GM23338 (cell line): ENCODE measurements at regions not wholly inside any gene's neighbourhood (a gene's known extent, or its start where the extent isn't known, plus 50 kb on each side); places are given as distances from the start of the nearest gene placed in this dataset.

ENCODE experiments used
- ATAC-seq: fragments of 200-7000 bp; cut with Tn5 transposase; 3 replicates; pipeline ENCODE4 v1.9.1; 2020
- DNase-seq: peaks from one replicate; pipeline ENCODE4 v3.0.0-alpha.2; 2015; ENCODE audit warnings: low spot score
- H2AFZ ChIP-seq: fragments of 200-600 bp; sonication (generic); 2 replicates; pipeline ENCODE4 v1.8.0; 2016; ENCODE audit warnings: antibody characterized with exemption, mild to moderate bottlenecking, moderate library complexity
- H3F3A ChIP-seq: fragments of 200-600 bp; sonication (generic); replicated peaks from 2 replicates; pipeline ENCODE4 v1.8.0; 2017; ENCODE audit warnings: antibody characterized with exemption, mixed run types, low read depth
- H3K27ac ChIP-seq: fragments of 200-600 bp; sonication (generic); 2 replicates; pipeline ENCODE4 v1.6.1; 2016; ENCODE audit warnings: low read depth
- H3K27me3 ChIP-seq: fragments of 200-600 bp; sonication (generic); 2 replicates; pipeline ENCODE4 v1.8.0; 2016; ENCODE audit warnings: mild to moderate bottlenecking, mixed run types, moderate library complexity; ENCODE audit not compliant: insufficient read depth
- H3K36me3 ChIP-seq: fragments of 200-600 bp; sonication (generic); 2 replicates; pipeline ENCODE4 v1.8.0; 2016; ENCODE audit warnings: mild to moderate bottlenecking; ENCODE audit not compliant: insufficient read depth
- H3K4me1 ChIP-seq: fragments of 200-600 bp; sonication (generic); 2 replicates; pipeline ENCODE4 v1.8.0; 2016; ENCODE audit warnings: mild to moderate bottlenecking, moderate library complexity; ENCODE audit not compliant: insufficient read depth
- H3K4me2 ChIP-seq: fragments of 200-600 bp; sonication (generic); 2 replicates; pipeline ENCODE4 v1.7.1; 2017; ENCODE audit warnings: mixed run types
- H3K4me3 ChIP-seq: fragments of 200-600 bp; sonication (generic); 2 replicates; pipeline ENCODE4 v1.6.1; 2016; ENCODE audit warnings: mixed run types
- H3K79me2 ChIP-seq: fragments of 200-600 bp; sonication (generic); replicated peaks from 2 replicates; pipeline ENCODE4 v1.8.0; 2017; ENCODE audit warnings: mild to moderate bottlenecking; ENCODE audit not compliant: insufficient read depth
- H3K9me2 ChIP-seq: fragments of 200-600 bp; sonication (generic); 2 replicates; pipeline ENCODE4 v1.8.0; 2017; ENCODE audit not compliant: insufficient read depth
- H4K20me1 ChIP-seq: fragments of 200-600 bp; sonication (generic); replicated peaks from 2 replicates; pipeline ENCODE4 v1.8.0; 2017; ENCODE audit warnings: mild to moderate bottlenecking; ENCODE audit not compliant: insufficient read depth
- H3K27ac Mint-ChIP-seq: 2 replicates; pipeline ENCODE4 v1.8.0; 2020; ENCODE audit warnings: inconsistent platforms, mild to moderate bottlenecking, moderate library complexity, mixed read lengths
- H3K27me3 Mint-ChIP-seq: 3 replicates; pipeline ENCODE4 v1.8.0; 2022; ENCODE audit warnings: low read depth, mild to moderate bottlenecking, moderate library complexity, mixed read lengths, inconsistent platforms; ENCODE audit not compliant: insufficient read depth, poor library complexity
- H3K36me3 Mint-ChIP-seq: 3 replicates; pipeline ENCODE4 v1.8.0; 2021; ENCODE audit warnings: low read depth, mild to moderate bottlenecking, inconsistent platforms, moderate library complexity, mixed read lengths
- H3K4me1 Mint-ChIP-seq: 3 replicates; pipeline ENCODE4 v1.8.0; 2020; ENCODE audit warnings: mild to moderate bottlenecking, inconsistent platforms, mixed read lengths
- H3K4me3 Mint-ChIP-seq: 3 replicates; pipeline ENCODE4 v1.8.0; 2021; ENCODE audit warnings: moderate library complexity, mild to moderate bottlenecking, inconsistent platforms, mixed read lengths
- H3K9me3 Mint-ChIP-seq: 3 replicates; pipeline ENCODE4 v1.8.0; 2020; ENCODE audit warnings: moderate library complexity, mild to moderate bottlenecking, inconsistent platforms, mixed read lengths
- CREB1 ChIP-seq: fragments of 250-450 bp; sonication (Bioruptor Pico); IDR thresholded peaks from 2 replicates; pipeline ENCODE4 v1.5.0; 2020; ENCODE audit warnings: low read depth, mild to moderate bottlenecking, moderate library complexity
- ETS1 ChIP-seq: IDR thresholded peaks from 2 replicates; pipeline ENCODE4 v1.6.1; 2016; ENCODE audit warnings: antibody characterized with exemption
- EZH2 ChIP-seq: fragments of 200-600 bp; sonication (generic); IDR thresholded peaks from one replicate; pipeline ENCODE4 v1.8.0; 2017; ENCODE audit warnings: antibody characterized with exemption, mild to moderate bottlenecking, low read depth; ENCODE audit not compliant: unreplicated experiment
- EZH2phosphoT487 ChIP-seq: fragments of 200-600 bp; sonication (generic); IDR thresholded peaks from one replicate; pipeline ENCODE4 v1.8.1; 2018; ENCODE audit warnings: antibody characterized with exemption; ENCODE audit not compliant: unreplicated experiment
- JUNB ChIP-seq: IDR thresholded peaks from one replicate; pipeline ENCODE4 v1.6.1; 2016; ENCODE audit warnings: antibody characterized with exemption; ENCODE audit not compliant: unreplicated experiment
- NANOG ChIP-seq: IDR thresholded peaks from 2 replicates; pipeline ENCODE4 v1.6.1; 2016; ENCODE audit warnings: antibody characterized with exemption, borderline replicate concordance
- POLR2AphosphoS5 ChIP-seq: IDR thresholded peaks from 2 replicates; pipeline ENCODE4 v1.6.1; 2016; ENCODE audit warnings: antibody characterized with exemption, low read depth
- REST ChIP-seq: IDR thresholded peaks from one replicate; pipeline ENCODE4 v1.6.1; 2018; ENCODE audit warnings: antibody characterized with exemption; ENCODE audit not compliant: unreplicated experiment
- STAT1 ChIP-seq: IDR thresholded peaks from one replicate; pipeline ENCODE4 v1.6.1; 2016; ENCODE audit warnings: antibody characterized with exemption; ENCODE audit not compliant: unreplicated experiment
- ZNF114 ChIP-seq: fragments of 250-450 bp; sonication (Bioruptor Pico); IDR thresholded peaks from 2 replicates; pipeline ENCODE4 v1.5.0; 2020; ENCODE audit warnings: mild to moderate bottlenecking, moderate library complexity
- ZNF331 ChIP-seq: fragments of 250-450 bp; sonication (Bioruptor Pico); IDR thresholded peaks from 2 replicates; pipeline ENCODE4 v1.5.0; 2020; ENCODE audit warnings: low read depth, mild to moderate bottlenecking, moderate library complexity
- ZNF462 ChIP-seq: fragments of 250-450 bp; sonication (Bioruptor Pico); IDR thresholded peaks from 2 replicates; pipeline ENCODE4 v1.5.0; 2020; ENCODE audit warnings: mild to moderate bottlenecking, moderate library complexity
- TF ChIP-seq, protein P1 (sequence below), 2 experiments: fragments of 200-600 bp in 1 of 2; sonication (generic) in 1 of 2; conservative IDR thresholded peaks; 2 replicates each; pipeline versions ENCODE4 v1.5.1 to v1.6.1; 2016 to 2017; ENCODE audit warnings: antibody characterized with exemption in 2 of 2, low read depth in 2 of 2, mild to moderate bottlenecking in 2 of 2, moderate library complexity in 1 of 2

DNA sequence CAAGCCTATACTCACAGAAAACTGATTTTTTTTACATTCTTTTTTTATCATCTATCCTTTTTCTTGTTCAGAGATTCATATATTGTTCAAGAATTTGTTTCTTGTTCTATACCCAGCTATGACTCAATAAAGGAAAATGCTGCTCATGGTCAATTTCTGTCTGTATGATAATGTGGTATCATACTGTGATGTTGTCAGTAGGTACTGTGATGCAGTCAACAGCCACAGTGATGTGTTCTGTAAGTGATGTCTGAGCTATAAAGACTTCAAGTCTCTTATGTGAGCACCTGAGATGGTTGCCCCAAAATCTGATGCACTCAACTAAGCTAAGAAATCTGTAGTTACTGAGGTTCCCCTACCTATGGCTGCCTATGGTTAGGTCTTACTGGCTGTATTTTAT is 294.2 kb upstream of the GRIN3A start:
- no peaks in the 10 kb centered on the region for H4K20me1 ChIP-seq
- H3K9me3 Mint-ChIP-seq = peaks cover 83% of the 10 kb centered on the region

More for the DNA sequence above, 294.2 kb upstream of the GRIN3A start:
- no peaks in the 10 kb centered on the region for H3K27me3 Mint-ChIP-seq
- TF ChIP-seq, protein P1, sequence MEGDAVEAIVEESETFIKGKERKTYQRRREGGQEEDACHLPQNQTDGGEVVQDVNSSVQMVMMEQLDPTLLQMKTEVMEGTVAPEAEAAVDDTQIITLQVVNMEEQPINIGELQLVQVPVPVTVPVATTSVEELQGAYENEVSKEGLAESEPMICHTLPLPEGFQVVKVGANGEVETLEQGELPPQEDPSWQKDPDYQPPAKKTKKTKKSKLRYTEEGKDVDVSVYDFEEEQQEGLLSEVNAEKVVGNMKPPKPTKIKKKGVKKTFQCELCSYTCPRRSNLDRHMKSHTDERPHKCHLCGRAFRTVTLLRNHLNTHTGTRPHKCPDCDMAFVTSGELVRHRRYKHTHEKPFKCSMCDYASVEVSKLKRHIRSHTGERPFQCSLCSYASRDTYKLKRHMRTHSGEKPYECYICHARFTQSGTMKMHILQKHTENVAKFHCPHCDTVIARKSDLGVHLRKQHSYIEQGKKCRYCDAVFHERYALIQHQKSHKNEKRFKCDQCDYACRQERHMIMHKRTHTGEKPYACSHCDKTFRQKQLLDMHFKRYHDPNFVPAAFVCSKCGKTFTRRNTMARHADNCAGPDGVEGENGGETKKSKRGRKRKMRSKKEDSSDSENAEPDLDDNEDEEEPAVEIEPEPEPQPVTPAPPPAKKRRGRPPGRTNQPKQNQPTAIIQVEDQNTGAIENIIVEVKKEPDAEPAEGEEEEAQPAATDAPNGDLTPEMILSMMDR (conservative IDR thresholded peaks at IDR 0.05; ENCODE audit: low read depth in 2 of 2) = no peak
- TF ChIP-seq STAT1 (no peak), EZH2phosphoT487 (no peak), JUNB (no peak), POLR2AphosphoS5 (no peak), REST (no peak), ZNF462 (CRISPR knock-in tag) (no peak), ZNF331 (CRISPR knock-in tag) (no peak), CREB1 (CRISPR knock-in tag) (no peak), ETS1 (no peak), EZH2 (no peak), NANOG (no peak), ZNF114 (CRISPR knock-in tag) (no peak)
- Histone ChIP-seq H3K27ac (no peak overlapping the region), H3K36me3 (peaks cover 9% of the 10 kb centered on the region), H3K4me2 (no peak overlapping the region), H2AFZ (no peak overlapping the region), H3K4me3 (no peak overlapping the region), H3F3A (no peaks in the 10 kb centered on the region), H3K79me2 (no peaks in the 10 kb centered on the region), H3K9me2 (no peaks in the 10 kb centered on the region), H3K27me3 (no peaks in the 10 kb centered on the region), H3K4me1 (no peaks in the 10 kb centered on the region)
- H3K36me3 Mint-ChIP-seq = peaks cover 4% of the 10 kb centered on the region; the same call in 2 of the 3 replicates
- H3K4me3 Mint-ChIP-seq = no peak overlapping the region
- DNase-seq = no peak
- ATAC-seq = no peak
- H3K27ac Mint-ChIP-seq = no peak overlapping the region
- no peaks in the 10 kb centered on the region for H3K4me1 Mint-ChIP-seq
